A549 (cell line): ENCODE measurements at regions not wholly inside any gene's neighbourhood (a gene's known extent, or its start where the extent isn't known, plus 50 kb on each side); places are given as distances from the start of the nearest gene placed in this dataset.

ENCODE experiments used
- BHLHE40 ChIP-seq: IDR thresholded peaks from 2 replicates; pipeline ENCODE4 v1.6.1; 2012; ENCODE audit warnings: low read depth, low read length, inconsistent platforms
- CBX8 ChIP-seq: fragments of 200-600 bp; sonication (generic); IDR thresholded peaks from 2 replicates; pipeline ENCODE4 v1.6.1; 2016
- CHD2 ChIP-seq: fragments of 150-350 bp; IDR thresholded peaks from 2 replicates; pipeline ENCODE4 v1.6.1; 2014; ENCODE audit warnings: low read length; ENCODE audit not compliant: partially characterized antibody
- CHD4 ChIP-seq: fragments of 200-600 bp; sonication (generic); IDR thresholded peaks from 2 replicates; pipeline ENCODE4 v1.6.1; 2016; ENCODE audit warnings: antibody characterized with exemption, mild to moderate bottlenecking, borderline replicate concordance
- EP300 ChIP-seq, 2 experiments: fragments of >200 bp; sonication (Bioruptor Twin); formaldehyde crosslinking; IDR thresholded peaks; 2 replicates in 1 of 2; 3 replicates in 1 of 2; pipeline ENCODE4 v1.6.1; 2016 to 2017
- KDM1A ChIP-seq: fragments of 200-600 bp; sonication (generic); IDR thresholded peaks from 2 replicates; pipeline ENCODE4 v1.6.1; 2016; ENCODE audit warnings: low read depth, mild to moderate bottlenecking
- MAFK ChIP-seq: fragments of 450-650 bp; IDR thresholded peaks from 2 replicates; pipeline ENCODE4 v1.6.1; 2014; ENCODE audit not compliant: partially characterized antibody
- POLR2A ChIP-seq: IDR thresholded peaks from 2 replicates; pipeline ENCODE4 v1.6.1; 2012; ENCODE audit warnings: mild to moderate bottlenecking, low read length
- TF ChIP-seq, protein P1 (sequence below): fragments of >200 bp; sonication (Bioruptor Twin); formaldehyde crosslinking; IDR thresholded peaks from 2 replicates; pipeline ENCODE4 v1.6.1; 2016
- TF ChIP-seq, protein P2 (sequence below): fragments of >200 bp; sonication (Bioruptor Twin); formaldehyde crosslinking; IDR thresholded peaks from 3 replicates; pipeline ENCODE4 v1.5.1; 2016
- TF ChIP-seq, protein P3 (sequence below): IDR thresholded peaks from 2 replicates; pipeline ENCODE4 v1.6.1; 2012
- TF ChIP-seq, protein P4 (sequence below): fragments of 450-650 bp; IDR thresholded peaks from 2 replicates; pipeline ENCODE4 v1.6.1; 2014; ENCODE audit warnings: antibody characterized with exemption
- TF ChIP-seq, protein P5 (sequence below): fragments of 200-600 bp; sonication (generic); IDR thresholded peaks from 2 replicates; pipeline ENCODE4 v1.6.1; 2016; ENCODE audit warnings: antibody characterized with exemption, mild to moderate bottlenecking, moderate library complexity

DNA sequence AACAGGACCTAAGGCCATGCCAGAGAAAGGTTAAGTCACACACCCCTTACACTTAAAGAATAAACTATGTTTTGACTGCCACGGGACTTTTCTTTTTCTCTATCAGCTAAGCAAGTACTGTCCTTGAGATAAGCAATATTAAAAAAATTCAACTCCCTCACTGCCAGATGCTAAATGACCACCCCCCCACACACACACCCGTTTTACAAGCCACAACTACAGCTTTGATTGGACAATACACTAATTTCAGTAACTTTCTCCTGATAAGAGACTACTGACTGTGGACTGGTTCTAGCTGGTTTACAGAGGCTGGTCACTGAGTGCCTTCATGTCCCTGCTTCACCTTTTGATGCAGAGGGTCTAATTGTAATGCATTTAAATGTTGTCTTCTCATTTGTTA lies 63.9 kb upstream of the HOPX start:
- TF ChIP-seq, protein P1, sequence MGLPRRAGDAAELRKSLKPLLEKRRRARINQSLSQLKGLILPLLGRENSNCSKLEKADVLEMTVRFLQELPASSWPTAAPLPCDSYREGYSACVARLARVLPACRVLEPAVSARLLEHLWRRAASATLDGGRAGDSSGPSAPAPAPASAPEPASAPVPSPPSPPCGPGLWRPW, result no peak
- TF ChIP-seq, protein P2, sequence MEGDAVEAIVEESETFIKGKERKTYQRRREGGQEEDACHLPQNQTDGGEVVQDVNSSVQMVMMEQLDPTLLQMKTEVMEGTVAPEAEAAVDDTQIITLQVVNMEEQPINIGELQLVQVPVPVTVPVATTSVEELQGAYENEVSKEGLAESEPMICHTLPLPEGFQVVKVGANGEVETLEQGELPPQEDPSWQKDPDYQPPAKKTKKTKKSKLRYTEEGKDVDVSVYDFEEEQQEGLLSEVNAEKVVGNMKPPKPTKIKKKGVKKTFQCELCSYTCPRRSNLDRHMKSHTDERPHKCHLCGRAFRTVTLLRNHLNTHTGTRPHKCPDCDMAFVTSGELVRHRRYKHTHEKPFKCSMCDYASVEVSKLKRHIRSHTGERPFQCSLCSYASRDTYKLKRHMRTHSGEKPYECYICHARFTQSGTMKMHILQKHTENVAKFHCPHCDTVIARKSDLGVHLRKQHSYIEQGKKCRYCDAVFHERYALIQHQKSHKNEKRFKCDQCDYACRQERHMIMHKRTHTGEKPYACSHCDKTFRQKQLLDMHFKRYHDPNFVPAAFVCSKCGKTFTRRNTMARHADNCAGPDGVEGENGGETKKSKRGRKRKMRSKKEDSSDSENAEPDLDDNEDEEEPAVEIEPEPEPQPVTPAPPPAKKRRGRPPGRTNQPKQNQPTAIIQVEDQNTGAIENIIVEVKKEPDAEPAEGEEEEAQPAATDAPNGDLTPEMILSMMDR, result no peak
- TF ChIP-seq, protein P3, sequence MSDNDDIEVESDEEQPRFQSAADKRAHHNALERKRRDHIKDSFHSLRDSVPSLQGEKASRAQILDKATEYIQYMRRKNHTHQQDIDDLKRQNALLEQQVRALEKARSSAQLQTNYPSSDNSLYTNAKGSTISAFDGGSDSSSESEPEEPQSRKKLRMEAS, result no peak
- TF ChIP-seq POLR2A, result no peak
- TF ChIP-seq EP300 (IDR thresholded peaks at IDR 0.05), result no peak
- TF ChIP-seq, protein P4, sequence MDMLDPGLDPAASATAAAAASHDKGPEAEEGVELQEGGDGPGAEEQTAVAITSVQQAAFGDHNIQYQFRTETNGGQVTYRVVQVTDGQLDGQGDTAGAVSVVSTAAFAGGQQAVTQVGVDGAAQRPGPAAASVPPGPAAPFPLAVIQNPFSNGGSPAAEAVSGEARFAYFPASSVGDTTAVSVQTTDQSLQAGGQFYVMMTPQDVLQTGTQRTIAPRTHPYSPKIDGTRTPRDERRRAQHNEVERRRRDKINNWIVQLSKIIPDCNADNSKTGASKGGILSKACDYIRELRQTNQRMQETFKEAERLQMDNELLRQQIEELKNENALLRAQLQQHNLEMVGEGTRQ, result no peak
- no peak for TF ChIP-seq BHLHE40
- TF ChIP-seq CHD2, result no peak
- no peak for TF ChIP-seq CHD4
- TF ChIP-seq CBX8, result no peak
- no peak for TF ChIP-seq MAFK
- no peak for TF ChIP-seq KDM1A
- TF ChIP-seq, protein P5, sequence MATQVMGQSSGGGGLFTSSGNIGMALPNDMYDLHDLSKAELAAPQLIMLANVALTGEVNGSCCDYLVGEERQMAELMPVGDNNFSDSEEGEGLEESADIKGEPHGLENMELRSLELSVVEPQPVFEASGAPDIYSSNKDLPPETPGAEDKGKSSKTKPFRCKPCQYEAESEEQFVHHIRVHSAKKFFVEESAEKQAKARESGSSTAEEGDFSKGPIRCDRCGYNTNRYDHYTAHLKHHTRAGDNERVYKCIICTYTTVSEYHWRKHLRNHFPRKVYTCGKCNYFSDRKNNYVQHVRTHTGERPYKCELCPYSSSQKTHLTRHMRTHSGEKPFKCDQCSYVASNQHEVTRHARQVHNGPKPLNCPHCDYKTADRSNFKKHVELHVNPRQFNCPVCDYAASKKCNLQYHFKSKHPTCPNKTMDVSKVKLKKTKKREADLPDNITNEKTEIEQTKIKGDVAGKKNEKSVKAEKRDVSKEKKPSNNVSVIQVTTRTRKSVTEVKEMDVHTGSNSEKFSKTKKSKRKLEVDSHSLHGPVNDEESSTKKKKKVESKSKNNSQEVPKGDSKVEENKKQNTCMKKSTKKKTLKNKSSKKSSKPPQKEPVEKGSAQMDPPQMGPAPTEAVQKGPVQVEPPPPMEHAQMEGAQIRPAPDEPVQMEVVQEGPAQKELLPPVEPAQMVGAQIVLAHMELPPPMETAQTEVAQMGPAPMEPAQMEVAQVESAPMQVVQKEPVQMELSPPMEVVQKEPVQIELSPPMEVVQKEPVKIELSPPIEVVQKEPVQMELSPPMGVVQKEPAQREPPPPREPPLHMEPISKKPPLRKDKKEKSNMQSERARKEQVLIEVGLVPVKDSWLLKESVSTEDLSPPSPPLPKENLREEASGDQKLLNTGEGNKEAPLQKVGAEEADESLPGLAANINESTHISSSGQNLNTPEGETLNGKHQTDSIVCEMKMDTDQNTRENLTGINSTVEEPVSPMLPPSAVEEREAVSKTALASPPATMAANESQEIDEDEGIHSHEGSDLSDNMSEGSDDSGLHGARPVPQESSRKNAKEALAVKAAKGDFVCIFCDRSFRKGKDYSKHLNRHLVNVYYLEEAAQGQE, result no peak
